ENCODE measurements at regions not wholly inside any gene's neighbourhood (a gene's known extent, or its start where the extent isn't known, plus 50 kb on each side); places are given as distances from the start of the nearest gene placed in this dataset.

DNA sequence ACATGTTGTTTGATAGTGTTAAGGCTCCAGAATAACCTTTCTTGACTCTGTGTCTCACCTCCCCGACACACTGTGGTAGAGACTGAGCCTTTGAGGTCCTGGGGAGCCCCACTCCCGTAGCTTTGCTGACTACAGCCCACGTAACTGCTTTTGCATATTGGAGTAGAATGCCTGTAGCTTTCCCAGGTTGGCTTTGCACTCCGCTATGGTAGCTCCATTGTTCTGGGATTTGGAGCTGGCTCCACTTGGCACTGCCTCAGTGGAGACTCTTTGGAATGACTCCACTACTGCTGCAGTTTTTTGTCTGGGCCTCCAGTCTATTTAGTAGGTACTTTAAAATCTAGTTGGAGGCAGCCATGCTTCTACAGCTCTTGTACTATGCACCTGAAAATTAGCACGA, 56.2 kb upstream of the ANXA1 start:
- Histone ChIP-seq H3K9me3 (no peaks in the 10 kb centered on the region), H3K27ac (no peak overlapping the region), H3K27me3 (no peaks in the 10 kb centered on the region), H3K36me3 (no peaks in the 10 kb centered on the region), H3K4me3 (no peak overlapping the region), H3K4me1 (peaks cover 0 to 16% (median 0%) of the 10 kb centered on the region in 4 donors)
- WGBS, 2 donors, result 93 to 94% methylated on average over 5 of the region's 5 CpGs
- no peak for DNase-seq (ENCODE audit: low spot score in 2 of 2)
- no peak for TF ChIP-seq EP300 (IDR thresholded peaks at IDR 0.05)
- no peak for TF ChIP-seq POLR2A (IDR thresholded peaks at IDR 0.05)
- TF ChIP-seq, protein P1, sequence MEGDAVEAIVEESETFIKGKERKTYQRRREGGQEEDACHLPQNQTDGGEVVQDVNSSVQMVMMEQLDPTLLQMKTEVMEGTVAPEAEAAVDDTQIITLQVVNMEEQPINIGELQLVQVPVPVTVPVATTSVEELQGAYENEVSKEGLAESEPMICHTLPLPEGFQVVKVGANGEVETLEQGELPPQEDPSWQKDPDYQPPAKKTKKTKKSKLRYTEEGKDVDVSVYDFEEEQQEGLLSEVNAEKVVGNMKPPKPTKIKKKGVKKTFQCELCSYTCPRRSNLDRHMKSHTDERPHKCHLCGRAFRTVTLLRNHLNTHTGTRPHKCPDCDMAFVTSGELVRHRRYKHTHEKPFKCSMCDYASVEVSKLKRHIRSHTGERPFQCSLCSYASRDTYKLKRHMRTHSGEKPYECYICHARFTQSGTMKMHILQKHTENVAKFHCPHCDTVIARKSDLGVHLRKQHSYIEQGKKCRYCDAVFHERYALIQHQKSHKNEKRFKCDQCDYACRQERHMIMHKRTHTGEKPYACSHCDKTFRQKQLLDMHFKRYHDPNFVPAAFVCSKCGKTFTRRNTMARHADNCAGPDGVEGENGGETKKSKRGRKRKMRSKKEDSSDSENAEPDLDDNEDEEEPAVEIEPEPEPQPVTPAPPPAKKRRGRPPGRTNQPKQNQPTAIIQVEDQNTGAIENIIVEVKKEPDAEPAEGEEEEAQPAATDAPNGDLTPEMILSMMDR (IDR thresholded peaks at IDR 0.05), result no peak

DNA sequence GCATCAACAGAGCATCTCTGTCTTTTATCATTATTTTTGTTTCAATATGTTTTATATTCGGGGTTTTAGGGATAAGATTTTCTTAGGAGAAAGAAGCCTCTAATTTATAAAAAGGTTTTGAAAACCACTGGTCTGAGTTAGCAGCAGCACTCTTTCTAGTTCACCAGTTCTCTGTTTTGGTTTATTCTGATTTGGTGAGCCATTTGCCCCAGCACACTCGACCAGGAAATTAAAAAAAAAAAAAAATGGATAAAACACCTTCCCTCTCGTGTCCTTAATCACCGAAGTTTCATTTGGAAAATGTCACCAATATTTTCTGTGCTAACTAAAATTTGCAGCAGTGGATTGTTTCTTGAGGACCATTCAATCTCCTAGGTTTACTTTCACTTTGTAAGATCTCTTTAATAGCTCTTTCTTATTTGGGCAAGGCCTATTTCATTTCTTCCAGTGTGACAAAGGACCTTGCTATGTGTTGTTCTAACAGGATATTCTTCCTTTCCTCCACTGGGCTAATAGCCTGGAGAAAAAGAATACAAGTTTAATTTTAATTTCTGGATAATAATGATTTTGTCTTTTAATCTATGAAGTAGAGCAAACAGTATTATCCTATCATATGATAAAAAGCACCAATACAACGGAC, 57.8 kb upstream of the ANXA1 start:
- Histone ChIP-seq H3K27me3 (no peaks in the 10 kb centered on the region), H3K4me3 (peak overlapping the region in 2 of 4 donors; percentile 15 to 28), H3K36me3 (no peaks in the 10 kb centered on the region), H3K9me3 (no peaks in the 10 kb centered on the region), H3K27ac (peak overlapping the region; percentile 3 to 71 (median 33)), H3K4me1 (peaks cover 0 to 16% (median 0%) of the 10 kb centered on the region in 4 donors)
- 41 to 42% methylated on average over 5 of the region's 5 CpGs for WGBS, 2 donors
- TF ChIP-seq POLR2A (IDR thresholded peaks at IDR 0.05) (no peak), EP300 (IDR thresholded peaks at IDR 0.05) (no peak)
- TF ChIP-seq, protein P1 (IDR thresholded peaks at IDR 0.05), result no peak
- no peak for DNase-seq (ENCODE audit: low spot score in 2 of 2)

GRCh38 chr9:73093016-73093739, 58.5 kb upstream of the ANXA1 start:
- Histone ChIP-seq H3K4me1 (peaks cover 0 to 16% (median 0%) of the 10 kb centered on the region in 4 donors), H3K4me3 (peak overlapping the region in 2 of 4 donors; percentile 15 to 28), H3K36me3 (no peaks in the 10 kb centered on the region), H3K9me3 (no peaks in the 10 kb centered on the region), H3K27me3 (no peaks in the 10 kb centered on the region), H3K27ac (peak overlapping the region; percentile 3 to 71 (median 33))
- TF ChIP-seq POLR2A (IDR thresholded peaks at IDR 0.05) (no peak), EP300 (IDR thresholded peaks at IDR 0.05) (no peak)
- TF ChIP-seq, protein P1 (IDR thresholded peaks at IDR 0.05), result no peak
- DNase-seq (ENCODE audit: low spot score in 2 of 2), result no peak

- WGBS, 2 donors, result 97 to 99% methylated on average over 2 of the region's 2 CpGs
- Histone ChIP-seq H3K27ac (no peak overlapping the region), H3K4me3 (no peak overlapping the region), H3K4me1 (peaks cover 0 to 16% (median 0%) of the 10 kb centered on the region in 4 donors), H3K9me3 (no peaks in the 10 kb centered on the region), H3K36me3 (no peaks in the 10 kb centered on the region), H3K27me3 (no peaks in the 10 kb centered on the region)
- TF ChIP-seq POLR2A (IDR thresholded peaks at IDR 0.05) (no peak), EP300 (IDR thresholded peaks at IDR 0.05) (no peak)
- TF ChIP-seq, protein P1 (IDR thresholded peaks at IDR 0.05), result no peak
- no peak for DNase-seq (ENCODE audit: low spot score in 2 of 2)
Measured at GRCh38 chr9:73091909-73092308, 59.8 kb upstream of the ANXA1 start.

DNA sequence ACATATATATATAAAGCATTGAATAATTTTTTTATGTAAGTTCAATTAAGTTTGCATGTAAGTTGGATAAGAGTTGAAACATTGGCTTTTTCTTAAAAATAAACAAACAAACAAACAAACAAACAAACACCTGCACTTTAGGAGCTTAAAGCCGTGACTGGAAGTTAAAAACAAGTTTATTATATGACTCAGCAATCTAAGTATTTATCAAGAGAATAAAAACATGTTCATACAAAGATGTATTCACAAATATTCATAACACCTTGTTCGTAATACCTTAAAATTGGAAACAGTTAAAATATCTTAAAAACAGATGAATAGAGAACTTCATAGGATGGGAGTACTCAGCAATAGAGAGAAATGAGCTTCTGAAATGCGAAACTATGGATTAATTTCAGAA, 61.5 kb upstream of the ANXA1 start:
- H3K9me3 ChIP-seq, result no peaks in the 10 kb centered on the region
- no peaks in the 10 kb centered on the region for H3K36me3 ChIP-seq
- no peak overlapping the region for H3K27ac ChIP-seq
- 76 to 97% methylated on average over 3 of the region's 3 CpGs for WGBS, 2 donors
- no peak overlapping the region for H3K4me3 ChIP-seq
- no peaks in the 10 kb centered on the region for H3K27me3 ChIP-seq
- TF ChIP-seq, protein P1 (IDR thresholded peaks at IDR 0.05), result no peak
- TF ChIP-seq POLR2A (IDR thresholded peaks at IDR 0.05), result no peak
- TF ChIP-seq EP300 (IDR thresholded peaks at IDR 0.05), result no peak
- DNase-seq (ENCODE audit: low spot score in 2 of 2), result no peak
- H3K4me1 ChIP-seq, result peaks cover 0 to 16% (median 0%) of the 10 kb centered on the region in 4 donors
